ENCODE measurements at regions not wholly inside any gene's neighbourhood (a gene's known extent, or its start where the extent isn't known, plus 50 kb on each side); places are given as distances from the start of the nearest gene placed in this dataset.

DNA sequence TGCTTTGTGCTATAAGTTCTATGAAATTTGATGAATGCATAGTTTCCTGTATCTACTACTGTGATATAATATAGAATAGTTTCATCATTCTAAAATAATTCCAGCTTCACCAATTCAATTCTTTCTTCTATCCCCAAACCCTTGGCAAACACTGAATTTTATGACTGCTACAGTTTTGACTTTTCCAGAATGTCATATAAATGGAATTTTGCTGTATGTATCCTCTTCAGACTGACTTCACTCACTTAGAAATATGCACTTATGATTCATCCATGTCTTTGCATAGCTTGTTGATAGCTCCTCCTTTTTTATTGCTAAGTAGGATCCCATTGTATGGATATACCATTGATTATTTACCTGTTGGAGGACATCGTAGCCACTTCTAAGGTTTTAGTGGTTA lies 89.1 kb upstream of the HS3ST3A1 start:
- no peak for TF ChIP-seq CTCF (IDR thresholded peaks at IDR 0.05; ENCODE audit: low read depth, low read length)
- no peak for DNase-seq (ENCODE audit: low read depth, low spot score)
- no peak overlapping the region for H3K4me3 ChIP-seq (ENCODE audit: low read depth, low read length)
- in situ Hi-C loops (cut with HindIII; ENCODE audit: low sequenced_read_pairs): no loop called here

DNA sequence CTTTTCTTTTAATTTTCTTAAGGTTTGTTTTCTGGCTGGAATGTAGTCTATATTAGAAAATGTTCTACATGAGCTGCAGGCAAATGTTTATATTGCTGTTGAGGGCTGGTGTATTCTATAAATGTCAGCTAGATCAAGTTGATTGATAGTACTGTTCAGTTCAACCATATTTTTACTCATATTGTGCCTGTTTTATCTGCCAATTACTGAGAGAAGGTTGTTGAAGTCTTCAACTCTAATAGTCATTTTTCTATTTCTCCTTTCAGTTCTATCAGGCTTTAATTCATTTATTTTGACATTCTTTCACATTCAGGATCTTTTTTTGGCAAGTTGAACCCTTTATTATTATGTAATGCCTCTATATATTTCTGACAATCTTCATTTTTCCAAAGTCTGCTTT lies 93.2 kb upstream of the HS3ST3A1 start:
- TF ChIP-seq CTCF (IDR thresholded peaks at IDR 0.05; ENCODE audit: low read depth, low read length): no peak
- in situ Hi-C loops (cut with HindIII; ENCODE audit: low sequenced_read_pairs): no loop called here
- H3K4me3 ChIP-seq (ENCODE audit: low read depth, low read length): no peak overlapping the region
- DNase-seq (ENCODE audit: low read depth, low spot score): no peak

GRCh38 chr17:13698832-13699231 lies 97.1 kb upstream of the HS3ST3A1 start:
- TF ChIP-seq CTCF (IDR thresholded peaks at IDR 0.05; ENCODE audit: low read depth, low read length): no peak
- in situ Hi-C loops (cut with HindIII; ENCODE audit: low sequenced_read_pairs): no loop called here
- no peak overlapping the region for H3K4me3 ChIP-seq (ENCODE audit: low read depth, low read length)
- no peak for DNase-seq (ENCODE audit: low read depth, low spot score)

DNA sequence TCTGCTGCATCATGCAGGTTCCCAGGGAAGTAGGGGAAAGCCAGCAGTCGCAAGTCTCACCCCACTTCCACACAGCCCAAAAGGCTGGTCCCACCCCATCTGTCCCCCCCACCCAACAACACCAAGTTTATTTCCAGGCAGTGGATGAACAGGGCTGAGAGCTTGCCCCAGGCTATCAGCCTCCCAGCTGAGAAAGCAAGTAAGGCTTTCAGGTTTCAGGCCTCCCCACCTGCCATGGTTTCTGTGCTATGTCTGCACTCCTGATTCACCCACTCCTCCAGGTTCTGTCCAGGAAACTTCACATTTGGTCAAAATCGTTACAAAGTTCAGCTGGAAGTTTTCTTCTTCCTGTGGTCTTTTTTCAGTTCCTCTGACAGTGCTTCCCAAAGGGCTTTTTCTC lies 97.5 kb upstream of the HS3ST3A1 start:
- no peak for DNase-seq (ENCODE audit: low read depth, low spot score)
- no peak overlapping the region for H3K4me3 ChIP-seq (ENCODE audit: low read depth, low read length)
- in situ Hi-C loops (cut with HindIII; ENCODE audit: low sequenced_read_pairs): no loop called here
- no peak for TF ChIP-seq CTCF (IDR thresholded peaks at IDR 0.05; ENCODE audit: low read depth, low read length)

DNA sequence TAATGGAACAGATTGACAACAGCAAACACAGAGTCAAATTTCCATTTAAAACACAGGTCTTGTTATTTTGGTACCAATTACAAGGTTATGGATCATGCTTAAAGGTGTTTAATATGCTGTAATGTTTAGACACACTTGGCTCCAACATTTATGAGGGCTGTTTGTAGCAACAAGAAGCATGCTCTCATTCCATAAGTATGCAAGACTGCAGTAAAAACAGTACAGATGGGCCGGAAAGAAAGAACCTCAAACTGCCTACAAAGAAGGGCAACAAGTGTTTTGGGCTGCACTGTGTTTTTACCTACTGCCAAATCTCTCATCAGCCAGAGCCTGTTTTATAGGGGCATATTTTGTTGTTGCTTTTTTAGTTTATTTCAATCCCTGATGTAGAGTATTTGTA lies 100.5 kb upstream of the HS3ST3A1 start:
- DNase-seq (ENCODE audit: low read depth, low spot score): peak; percentile 56

DNA sequence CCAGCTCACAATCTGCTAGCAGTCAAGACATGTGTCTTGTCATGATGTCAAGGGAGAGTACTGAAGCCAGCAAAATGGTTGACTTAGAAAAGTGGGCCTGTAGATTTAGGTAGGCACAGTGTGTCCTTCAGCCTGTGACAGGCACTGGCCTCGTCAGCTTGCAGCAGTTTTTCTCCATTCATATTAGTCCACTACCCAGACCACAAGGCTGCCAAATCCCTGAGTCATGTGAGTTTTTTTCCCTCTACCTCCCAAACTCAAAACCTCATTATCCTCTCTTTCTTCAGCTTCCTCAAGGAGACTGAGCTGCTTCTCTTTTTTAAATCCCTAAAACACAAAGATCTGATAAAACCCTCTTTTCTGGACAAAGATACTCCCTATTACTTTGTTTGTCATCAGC lies 102.6 kb upstream of the HS3ST3A1 start:
- in situ Hi-C loops (cut with HindIII; ENCODE audit: low sequenced_read_pairs): no loop called here
- peak; percentile 69 for DNase-seq (ENCODE audit: low read depth, low spot score)
- no peak overlapping the region for H3K4me3 ChIP-seq (ENCODE audit: low read depth, low read length)
- TF ChIP-seq CTCF (IDR thresholded peaks at IDR 0.05; ENCODE audit: low read depth, low read length): no peak

More for the DNA sequence above, 100.5 kb upstream of the HS3ST3A1 start:
- in situ Hi-C loops (cut with HindIII; ENCODE audit: low sequenced_read_pairs): no loop called here
- no peak for TF ChIP-seq CTCF (IDR thresholded peaks at IDR 0.05; ENCODE audit: low read depth, low read length)
- no peak overlapping the region for H3K4me3 ChIP-seq (ENCODE audit: low read depth, low read length)

DNA sequence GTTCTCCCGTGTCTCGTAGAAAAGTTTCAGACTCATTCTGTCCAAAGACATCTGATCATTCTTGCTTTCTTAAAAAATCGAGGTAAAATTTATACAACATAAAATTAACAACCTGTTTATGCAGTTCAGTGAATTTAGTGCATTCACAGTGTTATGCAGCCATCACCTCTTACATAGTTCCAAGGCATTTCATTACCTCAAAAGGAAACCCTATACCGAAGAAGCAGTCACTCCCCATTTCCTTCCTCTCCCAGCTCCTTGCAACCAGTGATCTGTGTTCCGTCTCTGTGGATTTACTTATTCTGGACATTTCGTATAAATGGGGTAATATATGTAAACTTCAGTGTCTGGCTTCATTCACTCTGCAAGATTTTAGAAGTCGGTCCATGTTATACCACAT lies 103.5 kb upstream of the HS3ST3A1 start:
- no peak for TF ChIP-seq CTCF (IDR thresholded peaks at IDR 0.05; ENCODE audit: low read depth, low read length)
- no peak for DNase-seq (ENCODE audit: low read depth, low spot score)
- in situ Hi-C loops (cut with HindIII; ENCODE audit: low sequenced_read_pairs): no loop called here
- no peak overlapping the region for H3K4me3 ChIP-seq (ENCODE audit: low read depth, low read length)
